Fibroblast of peridontal ligament (primary cell): ENCODE measurements at regions not wholly inside any gene's neighbourhood (a gene's known extent, or its start where the extent isn't known, plus 50 kb on each side); places are given as distances from the start of the nearest gene placed in this dataset.
A peak's percentile ranks its signal among the peaks of the same experiment; 100 is the strongest.
"Not testable (repeated sequence)": the region's sequence is repeated elsewhere in the genome, so short reads cannot be mapped to it uniquely, and the experiment has no call there.

Experiments
- DNase-seq: peaks from one replicate; pipeline ENCODE4 v3.0.0-alpha.2; 2010; ENCODE audit errors: extremely low read depth

DNA sequence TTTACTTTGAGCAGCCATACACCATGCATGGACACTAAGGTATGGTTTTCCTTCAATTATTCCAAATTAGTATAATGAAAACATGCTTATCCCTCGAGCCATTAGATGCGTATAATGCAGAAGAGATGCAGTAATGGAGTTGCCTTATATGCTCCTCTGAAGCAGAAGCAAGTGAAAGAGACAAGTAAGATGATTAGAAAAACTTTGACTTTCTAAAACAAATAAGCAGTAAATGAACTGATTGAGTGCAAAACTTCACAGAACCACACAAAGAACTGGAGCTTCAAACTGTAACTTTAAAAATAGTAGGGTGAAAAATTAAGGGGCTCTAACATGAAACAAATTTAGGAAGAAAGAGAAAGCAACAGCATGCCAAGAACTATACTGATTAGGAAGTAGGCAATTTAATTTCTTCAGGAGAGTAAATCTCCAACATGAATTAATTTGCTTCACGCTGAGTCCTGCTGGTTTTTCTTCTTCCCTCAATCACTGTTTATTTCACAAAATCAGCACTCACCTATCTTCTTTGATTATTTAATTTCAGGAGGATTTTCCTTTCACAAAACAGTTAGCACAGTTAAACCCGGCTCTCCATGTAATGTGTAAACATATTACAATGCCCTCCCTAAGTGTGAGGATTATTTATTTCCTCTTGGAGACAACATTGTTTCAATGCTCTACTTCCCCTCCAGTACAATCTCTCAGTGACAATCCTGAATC is 90.3 kb upstream of the PAM start:
- DNase-seq, result no peak

DNA sequence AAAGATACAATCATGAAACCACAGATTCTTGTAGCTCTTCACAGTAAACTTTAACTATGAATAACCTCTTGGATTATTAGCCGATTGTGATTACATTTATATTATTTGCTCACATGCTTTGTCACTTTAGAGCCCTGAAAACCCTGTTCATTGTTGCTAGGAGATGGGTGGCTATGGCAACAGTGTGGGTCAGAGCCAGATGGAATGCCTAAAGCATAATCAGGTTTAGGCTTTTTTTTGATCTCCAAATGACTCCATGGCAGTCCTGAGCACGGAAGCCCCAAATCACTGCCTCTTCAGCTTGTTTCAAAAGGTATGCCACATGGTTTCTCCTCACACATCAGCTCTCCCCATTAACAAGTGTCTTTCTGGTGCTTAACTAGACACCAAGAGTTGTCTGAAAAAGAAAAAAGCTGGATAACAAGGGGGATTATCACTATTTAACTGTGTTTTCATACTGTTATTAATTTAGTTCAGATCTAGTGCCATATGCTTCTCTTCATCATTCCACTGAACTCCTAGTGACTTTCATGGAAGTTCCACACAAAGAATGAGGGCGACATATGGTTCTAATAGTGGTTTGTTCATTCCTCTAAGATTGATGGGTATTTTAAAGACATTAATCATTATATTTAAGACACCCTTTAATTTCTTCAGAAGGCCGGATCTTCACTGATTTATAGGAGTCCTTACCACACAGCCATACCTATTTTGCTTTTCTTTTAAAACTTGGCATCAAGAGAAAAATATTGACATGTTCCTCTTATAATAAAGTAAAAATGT is 88.8 kb upstream of the PAM start:
- no peak for DNase-seq

GRCh38 chr5:102668220-102668932 is 86.7 kb upstream of the PAM start:
- no peak for DNase-seq

- no peak for DNase-seq
Measured at GRCh38 chr5:102670224-102670836, 84.8 kb upstream of the PAM start.

DNA sequence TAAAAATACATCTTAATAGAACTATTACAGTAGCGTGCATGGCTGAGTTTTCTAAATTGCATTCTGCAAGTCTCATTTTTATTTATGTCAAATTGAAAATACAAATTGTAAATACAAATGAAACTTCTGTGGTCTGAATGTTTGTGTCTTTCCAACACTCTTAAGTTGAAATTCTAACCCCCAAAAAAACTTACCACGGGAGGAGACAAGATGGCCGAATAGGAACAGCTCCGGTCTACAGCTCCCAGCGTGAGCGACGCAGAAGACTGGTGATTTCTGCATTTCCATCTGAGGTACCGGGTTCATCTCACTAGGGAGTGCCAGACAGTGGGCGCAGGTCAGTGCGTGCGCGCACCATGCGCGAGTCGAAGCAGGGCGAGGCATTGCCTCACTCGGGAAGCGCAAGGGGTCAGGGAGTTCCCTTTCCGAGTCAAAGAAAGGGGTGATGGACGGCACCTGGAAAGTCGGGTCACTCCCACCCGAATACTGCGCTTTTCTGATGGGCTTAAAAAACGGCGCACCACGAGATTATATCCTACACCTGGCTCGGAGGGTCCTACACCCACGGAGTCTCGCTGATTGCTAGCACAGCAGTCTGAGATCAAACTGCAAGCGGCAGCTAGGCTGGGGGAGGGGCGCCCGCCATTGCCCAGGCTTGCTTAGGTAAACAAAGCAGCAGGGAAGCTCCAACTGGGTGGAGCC is 83.9 kb upstream of the PAM start:
- not testable (repeated sequence) for DNase-seq

- DNase-seq, result peak; percentile 67
Measured at GRCh38 chr5:102678267-102679058, 76.6 kb upstream of the PAM start.

DNA sequence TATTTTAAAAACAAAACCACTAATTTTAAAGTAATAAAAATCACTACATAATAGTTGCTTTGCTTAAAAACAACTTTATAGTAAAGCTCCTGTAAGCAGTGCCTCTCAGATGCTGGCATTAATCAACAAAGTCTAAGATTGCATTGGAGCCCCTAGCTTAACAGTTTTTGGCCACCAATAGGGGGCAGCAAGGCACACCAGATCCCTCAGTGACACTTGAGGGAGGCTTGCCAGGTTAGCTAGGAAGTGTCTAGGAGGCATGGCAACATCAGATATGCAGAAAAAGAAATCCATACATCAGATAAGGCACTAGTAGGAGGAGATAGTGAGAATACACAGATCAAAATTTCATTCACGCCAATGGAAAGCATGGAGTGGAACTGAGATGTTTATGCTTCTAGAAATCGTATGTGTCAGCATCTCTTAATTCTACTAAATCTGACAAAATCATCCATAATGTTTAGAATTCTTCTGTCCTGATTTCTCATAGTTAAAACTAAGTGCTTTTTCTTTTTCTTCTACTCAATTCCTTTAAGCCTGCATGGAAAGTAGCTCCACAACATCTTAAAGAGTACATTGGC is 73.6 kb upstream of the PAM start:
- DNase-seq, result peak; percentile 82

DNA sequence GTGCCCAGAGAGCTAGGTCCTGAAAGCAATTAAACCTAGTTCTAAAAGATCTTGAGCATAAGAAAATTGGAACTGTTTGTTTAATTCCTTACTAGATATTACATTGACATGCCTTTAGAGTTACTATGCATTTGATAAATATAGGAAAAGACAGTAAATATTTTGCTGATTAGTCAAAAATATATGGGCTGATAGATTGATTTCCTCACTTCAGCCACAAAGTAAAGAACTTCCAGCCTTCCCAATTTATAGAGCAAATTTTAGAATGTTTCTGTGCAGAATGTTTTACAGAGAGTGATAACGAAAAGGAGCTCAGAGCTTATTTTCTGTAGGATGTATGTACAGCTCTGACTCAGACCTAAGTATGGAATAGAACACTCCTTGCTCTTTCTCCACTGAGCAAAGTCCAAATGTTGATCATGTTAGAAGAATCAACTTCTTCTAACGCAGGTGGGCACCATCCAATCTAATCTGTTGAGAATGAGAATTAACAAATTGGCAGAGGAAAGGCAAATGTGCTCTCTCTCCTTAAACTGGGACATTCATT is 72.9 kb upstream of the PAM start:
- DNase-seq, result no peak

- not testable (repeated sequence) for DNase-seq
Measured at GRCh38 chr5:102688076-102688475, 67.0 kb upstream of the PAM start.

DNA sequence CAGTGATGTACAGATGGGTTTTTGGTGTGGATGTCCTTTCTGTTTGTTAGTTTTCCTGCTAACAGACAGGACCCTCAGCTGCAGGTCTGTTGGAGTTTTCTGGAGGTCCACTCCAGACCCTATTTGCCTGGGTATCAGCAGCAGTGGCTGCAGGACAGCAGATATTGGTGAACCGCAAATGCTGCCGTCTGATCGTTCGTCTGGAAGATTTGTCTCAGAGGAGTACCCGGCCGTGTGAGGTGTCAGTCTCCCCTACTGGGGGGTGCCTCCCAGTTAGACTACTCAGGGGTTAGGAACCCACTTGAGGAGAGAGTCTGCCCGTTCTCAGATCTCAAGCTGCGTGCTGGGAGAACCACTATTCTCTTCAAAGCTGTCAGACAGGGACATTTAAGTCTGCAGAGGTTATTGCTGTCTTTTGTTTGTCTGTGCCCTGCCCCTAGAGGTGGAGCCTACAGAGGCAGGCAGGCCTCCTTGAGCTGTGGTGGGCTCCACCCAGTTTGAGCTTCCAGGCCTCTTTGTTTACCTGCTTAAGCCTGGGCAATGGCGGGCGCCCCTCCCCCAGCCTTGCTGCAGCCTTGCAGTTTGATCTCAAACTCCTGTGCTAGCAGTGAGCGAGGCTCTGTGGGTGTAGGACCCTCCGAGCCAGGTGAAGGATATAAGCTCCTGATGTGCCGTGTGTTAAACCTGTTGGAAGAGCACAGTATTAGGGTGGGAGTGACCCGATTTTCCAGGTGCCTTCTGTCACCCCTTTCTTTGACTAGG is 66.3 kb upstream of the PAM start:
- not testable (repeated sequence) for DNase-seq

DNA sequence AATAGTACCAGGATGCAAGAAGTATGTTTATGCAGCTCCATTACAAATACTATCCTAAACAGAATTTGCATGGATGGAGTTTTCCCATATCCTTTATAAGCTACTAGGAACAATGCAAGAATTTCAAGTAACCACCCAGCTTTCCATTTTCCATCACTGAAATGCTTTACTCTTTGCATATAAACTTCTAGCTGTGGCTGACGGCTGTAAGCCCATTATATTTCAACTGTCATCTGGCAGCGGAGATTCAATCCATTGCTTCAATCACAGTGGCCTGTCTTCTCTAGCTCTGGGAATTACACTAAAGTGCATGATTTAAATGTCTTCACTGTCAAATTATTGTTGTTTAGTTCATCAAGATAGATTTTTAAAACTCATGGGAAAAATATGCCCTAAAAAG is 64.2 kb upstream of the PAM start:
- DNase-seq, result no peak

- no peak for DNase-seq
Measured at GRCh38 chr5:102691434-102691833, 63.7 kb upstream of the PAM start.

GRCh38 chr5:102700120-102700831 is 54.8 kb upstream of the PAM start:
- DNase-seq, result peak; percentile 33

GRCh38 chr5:102700916-102701315 is 54.2 kb upstream of the PAM start:
- DNase-seq, result no peak

DNA sequence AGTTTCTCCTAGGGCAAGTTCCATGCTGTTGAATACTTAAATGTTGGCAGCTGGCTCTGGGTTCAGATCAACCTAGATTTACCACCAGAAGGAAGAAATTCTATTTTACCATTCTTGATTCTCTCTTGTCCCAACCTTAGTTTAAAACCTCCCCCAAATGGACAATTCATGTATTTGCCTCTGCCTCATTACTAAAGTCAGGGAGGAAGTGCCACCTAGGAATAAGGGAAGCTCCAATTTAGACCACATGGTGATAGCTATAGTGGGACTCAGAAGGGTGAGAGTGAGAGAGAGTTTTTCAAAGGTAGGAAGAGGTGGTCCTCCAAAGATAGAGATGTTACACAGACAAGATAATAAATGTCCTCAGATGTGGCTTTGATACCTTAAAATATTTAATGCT is 53.4 kb upstream of the PAM start:
- no peak for DNase-seq
